H9 (cell line): ENCODE measurements at regions not wholly inside any gene's neighbourhood (a gene's known extent, or its start where the extent isn't known, plus 50 kb on each side); places are given as distances from the start of the nearest gene placed in this dataset.

ENCODE experiments used
- DNase-seq: peaks from one replicate; pipeline ENCODE4 v3.0.0-alpha.2; 2017
- H2AFZ ChIP-seq: one replicate; pipeline ENCODE4 v1.6.1; 2013; ENCODE audit warnings: mild to moderate bottlenecking, low read length, control low read depth, moderate library complexity
- H2AK5ac ChIP-seq: 2 replicates; pipeline ENCODE4 v1.6.1; 2013; ENCODE audit warnings: low read length, control low read depth, mixed read lengths; ENCODE audit not compliant: insufficient read length
- H2BK120ac ChIP-seq: one replicate; pipeline ENCODE4 v1.6.1; 2013; ENCODE audit warnings: low read depth, mild to moderate bottlenecking, low read length, control low read depth, inconsistent platforms; ENCODE audit not compliant: poor library complexity, severe bottlenecking
- H2BK12ac ChIP-seq: 2 replicates; pipeline ENCODE4 v1.6.1; 2013; ENCODE audit warnings: low read length, control low read depth, mixed read lengths, low read depth; ENCODE audit not compliant: insufficient read length
- H2BK15ac ChIP-seq: 2 replicates; pipeline ENCODE4 v1.6.1; 2013; ENCODE audit warnings: low read depth, low read length, control low read depth
- H2BK20ac ChIP-seq: one replicate; pipeline ENCODE4 v1.6.1; 2013; ENCODE audit warnings: low read depth, mild to moderate bottlenecking, low read length, control low read depth, inconsistent platforms; ENCODE audit not compliant: poor library complexity, severe bottlenecking
- H2BK5ac ChIP-seq: 2 replicates; pipeline ENCODE4 v1.6.1; 2013; ENCODE audit warnings: low read length, control low read depth, mixed read lengths; ENCODE audit not compliant: insufficient read length
- H3K14ac ChIP-seq: 2 replicates; pipeline ENCODE4 v1.6.1; 2013; ENCODE audit warnings: low read length, control low read depth; ENCODE audit not compliant: insufficient read depth
- H3K18ac ChIP-seq: 2 replicates; pipeline ENCODE4 v1.6.1; 2013; ENCODE audit warnings: low read depth, mild to moderate bottlenecking, mixed read lengths, low read length, control low read depth; ENCODE audit not compliant: insufficient read length
- H3K23ac ChIP-seq: 2 replicates; pipeline ENCODE4 v1.6.1; 2013; ENCODE audit warnings: low read length, control low read depth, mixed read lengths, low read depth; ENCODE audit not compliant: insufficient read length
- H3K23me2 ChIP-seq: 2 replicates; pipeline ENCODE4 v1.6.1; 2013; ENCODE audit warnings: low read depth, mild to moderate bottlenecking, mixed read lengths, low read length, control low read depth; ENCODE audit not compliant: insufficient read length, poor library complexity, severe bottlenecking
- H3K27ac ChIP-seq: 2 replicates; pipeline ENCODE4 v1.5.1; 2013; ENCODE audit warnings: low read length, control low read depth, mixed read lengths, low read depth; ENCODE audit not compliant: insufficient read length
- H3K27me3 ChIP-seq: 2 replicates; pipeline ENCODE4 v1.6.1; 2013; ENCODE audit warnings: low read length, control low read depth, inconsistent platforms; ENCODE audit not compliant: insufficient read depth
- H3K4ac ChIP-seq: 2 replicates; pipeline ENCODE4 v1.6.1; 2013; ENCODE audit warnings: low read depth, mild to moderate bottlenecking, control low read depth, inconsistent platforms, low read length, moderate library complexity
- H3K4me1 ChIP-seq: 2 replicates; pipeline ENCODE4 v1.6.1; 2013; ENCODE audit warnings: low read length, control low read depth, inconsistent platforms; ENCODE audit not compliant: insufficient read depth
- H3K4me2 ChIP-seq: 2 replicates; pipeline ENCODE4 v1.6.1; 2013; ENCODE audit warnings: low read length, control low read depth, mixed read lengths; ENCODE audit not compliant: insufficient read length, insufficient read depth
- H3K56ac ChIP-seq: 2 replicates; pipeline ENCODE4 v1.6.1; 2013; ENCODE audit warnings: low read depth, mild to moderate bottlenecking, mixed read lengths, low read length, control low read depth; ENCODE audit not compliant: insufficient read length
- H3K79me1 ChIP-seq: 2 replicates; pipeline ENCODE4 v1.6.1; 2013; ENCODE audit warnings: low read depth, mild to moderate bottlenecking, moderate library complexity, low read length, control low read depth, inconsistent platforms; ENCODE audit not compliant: insufficient read depth, poor library complexity, severe bottlenecking
- H3K79me2 ChIP-seq: 2 replicates; pipeline ENCODE4 v1.6.1; 2013; ENCODE audit warnings: low read length, control low read depth, inconsistent platforms; ENCODE audit not compliant: insufficient read depth
- H3K9ac ChIP-seq: 2 replicates; pipeline ENCODE4 v1.6.1; 2013; ENCODE audit warnings: low read length, control low read depth, mixed read lengths; ENCODE audit not compliant: insufficient read length; ENCODE audit errors: extremely low read depth
- H3K9me3 ChIP-seq: one replicate; pipeline ENCODE4 v1.6.1; 2013; ENCODE audit warnings: low read depth, low read length, inconsistent platforms; ENCODE audit not compliant: control insufficient read depth
- H3T11ph ChIP-seq: one replicate; pipeline ENCODE4 v1.6.1; 2013; ENCODE audit warnings: mild to moderate bottlenecking, low read length, control low read depth, inconsistent platforms
- H4K20me1 ChIP-seq: one replicate; pipeline ENCODE4 v1.6.1; 2013; ENCODE audit not compliant: control insufficient read depth, insufficient read length, insufficient read depth
- H4K5ac ChIP-seq: 2 replicates; pipeline ENCODE4 v1.6.1; 2013; ENCODE audit warnings: low read depth, mild to moderate bottlenecking, mixed read lengths, low read length, control low read depth; ENCODE audit not compliant: insufficient read length
- H4K8ac ChIP-seq: replicated peaks from 2 replicates; pipeline ENCODE4 v1.6.1; 2013; ENCODE audit warnings: low read length, control low read depth, mixed read lengths, low read depth; ENCODE audit not compliant: insufficient read length
- H4K91ac ChIP-seq: 2 replicates; pipeline ENCODE4 v1.6.1; 2013; ENCODE audit warnings: low read depth, mild to moderate bottlenecking, moderate library complexity, mixed read lengths, low read length, control low read depth; ENCODE audit not compliant: insufficient read length
- H3K27ac Mint-ChIP-seq, 3 experiments: 2 replicates in 2 of 3; 3 replicates in 1 of 3; pipeline ENCODE4 v1.8.0; 2020 to 2021; ENCODE audit warnings: mixed read lengths in 3 of 3, mild to moderate bottlenecking in 1 of 3, moderate library complexity in 1 of 3
- H3K27me3 Mint-ChIP-seq: 2 replicates; pipeline ENCODE4 v1.8.0; 2021; ENCODE audit warnings: low read depth, mild to moderate bottlenecking, moderate library complexity, mixed read lengths
- H3K36me3 Mint-ChIP-seq, 3 experiments: 2 replicates in 2 of 3; 3 replicates in 1 of 3; pipeline ENCODE4 v1.8.0; 2020 to 2021; ENCODE audit warnings: low read depth in 3 of 3, mixed read lengths in 3 of 3; ENCODE audit not compliant: insufficient read depth in 1 of 3
- H3K4me1 Mint-ChIP-seq, 2 experiments: 2 replicates each; pipeline ENCODE4 v1.8.0; 2020; ENCODE audit warnings: mixed read lengths in 2 of 2
- H3K4me3 Mint-ChIP-seq, 2 experiments: 2 replicates in 1 of 2; 3 replicates in 1 of 2; pipeline ENCODE4 v1.8.0; 2020 to 2021; ENCODE audit warnings: mild to moderate bottlenecking in 2 of 2, mixed read lengths in 2 of 2, moderate library complexity in 1 of 2
- H3K9me3 Mint-ChIP-seq, 2 experiments: 2 replicates in 1 of 2; 3 replicates in 1 of 2; pipeline ENCODE4 v1.8.0; 2020; ENCODE audit warnings: mild to moderate bottlenecking in 2 of 2, mixed read lengths in 2 of 2, moderate library complexity in 1 of 2
- CTCF ChIP-seq: fragments of 200-600 bp; sonication (generic); conservative IDR thresholded peaks from 3 replicates; pipeline ENCODE4 v1.8.0; 2021; ENCODE audit warnings: antibody characterized with exemption, mild to moderate bottlenecking
- WGBS: extraction: QIAGEN DNeasy Blood & Tissue Kit; methylation state at CpG from one replicate; pipeline ENCODE4 v1.1.7; 2013; ENCODE audit warnings: missing lambda C conversion rate, low lambda C conversion rate, mixed read lengths; ENCODE audit not compliant: insufficient read length; ENCODE audit errors: extremely low coverage; 5-methylcytosine and 5-hydroxymethylcytosine counted together

- no peak overlapping the region; a peak in 1 of 7 replicates for H3K27ac Mint-ChIP-seq
- DNase-seq: no peak
- H2BK5ac ChIP-seq: no peak overlapping the region
Measured at GRCh38 chr16:73107371-73107770, 59.4 kb upstream of the ZFHX3 start.

More at GRCh38 chr16:73107371-73107770, 59.4 kb upstream of the ZFHX3 start:
- no peak overlapping the region for H2BK12ac ChIP-seq
- H3K27ac ChIP-seq: no peak overlapping the region
- H2AFZ ChIP-seq: no peak overlapping the region
- H3K79me2 ChIP-seq: no peaks in the 10 kb centered on the region
- H3K23ac ChIP-seq: no peak overlapping the region
- no peak overlapping the region; the same call in 1 of the 2 replicates for H3K14ac ChIP-seq
- no peak overlapping the region for H3K56ac ChIP-seq
- TF ChIP-seq CTCF: no peak
- Mint-ChIP-seq H3K27me3 (peaks cover 1% of the 10 kb centered on the region; the same call in 1 of the 2 replicates), H3K4me3 (no peak overlapping the region; a peak in 1 of 5 replicates), H3K4me1 (peaks cover 3 to 8% of the 10 kb centered on the region in 2 experiments; a peak in 3 of 4 replicates), H3K9me3 (no peaks in the 10 kb centered on the region), H3K36me3 (no peaks in the 10 kb centered on the region)
- no peak overlapping the region for H2BK20ac ChIP-seq
- no peak overlapping the region for H2AK5ac ChIP-seq
- no peaks in the 10 kb centered on the region for H3K79me1 ChIP-seq
- no peak overlapping the region for H4K8ac ChIP-seq
- no peak overlapping the region for H2BK120ac ChIP-seq
- no peak overlapping the region for H4K91ac ChIP-seq
- H3K4ac ChIP-seq: no peak overlapping the region
- no peaks in the 10 kb centered on the region for H3K23me2 ChIP-seq
- H3K9me3 ChIP-seq: no peaks in the 10 kb centered on the region
- H3K18ac ChIP-seq: no peak overlapping the region
- H3K4me2 ChIP-seq: no peak overlapping the region
- no peaks in the 10 kb centered on the region for H3K4me1 ChIP-seq
- H4K20me1 ChIP-seq: no peaks in the 10 kb centered on the region
- H3K9ac ChIP-seq: no peak overlapping the region
- no peak overlapping the region for H2BK15ac ChIP-seq
- no peak overlapping the region for H4K5ac ChIP-seq
- no CpG with 5 or more reads among the region's 4 CpGs for WGBS
- H3K27me3 ChIP-seq: no peaks in the 10 kb centered on the region
- H3T11ph ChIP-seq: no peak overlapping the region
